GM12878 (cell line): ENCODE measurements at regions not wholly inside any gene's neighbourhood (a gene's known extent, or its start where the extent isn't known, plus 50 kb on each side); places are given as distances from the start of the nearest gene placed in this dataset.

Experiments
- ATAC-seq: fragments of 200-7000 bp; cut with Tn5 transposase; 3 replicates; pipeline ENCODE4 v1.9.1; 2020; ENCODE audit warnings: mild to moderate bottlenecking, moderate library complexity
- BruUV-seq: library from RNA; stranded (reverse); fragments of 400-500 nt; replicated peaks from 2 replicates; lab custom pipeline; 2021; lab: Mats Ljungman, UMichigan
- CTCF ChIA-PET: fragments of 300-600 bp; sonication (Branson Sonifier 250); formaldehyde crosslinking; extraction: SDS; loops from one replicate; lab custom pipeline; 2021; ENCODE audit warnings: inconsistent platforms; lab: Yijun Ruan, JAX
- POLR2A ChIA-PET: fragments of 350-600 bp; formaldehyde crosslinking; extraction: SDS; loops from one replicate; lab custom pipeline; 2021; ENCODE audit warnings: inconsistent platforms; lab: Charles Lee
- RAD21 ChIA-PET: fragments of 300-600 bp; sonication (Branson Sonifier 250); formaldehyde crosslinking; loops from one replicate; lab custom pipeline; 2023; ENCODE audit warnings: antibody characterized with exemption; ENCODE audit not compliant: unreplicated experiment; lab: Charles Lee
- SMC1A ChIA-PET: fragments of 300-600 bp; sonication (Branson Sonifier 250); formaldehyde crosslinking; loops from one replicate; lab custom pipeline; 2023; ENCODE audit not compliant: unreplicated experiment, uncharacterized antibody; lab: Charles Lee
- DNase-seq: peaks from one replicate; pipeline ENCODE4 v3.0.0-alpha.2; 2011; ENCODE audit warnings: low read depth, low spot score
- FAIRE-seq: peaks from 3 replicates; lab custom pipeline; 2011; peaks lifted over from hg19 to GRCh38; lab: Jason Lieb, UNC
- H2AFZ ChIP-seq: 2 replicates; pipeline ENCODE4 v1.6.0; 2011; ENCODE audit warnings: low read depth, low read length, control low read depth; ENCODE audit not compliant: control insufficient read depth
- H3K27ac ChIP-seq: 2 replicates; pipeline ENCODE4 v1.5.1; 2011; ENCODE audit warnings: control low read depth; ENCODE audit not compliant: control insufficient read depth, insufficient read depth
- H3K27me3 ChIP-seq, 2 experiments: replicated peaks in 1 of 2; 2 replicates each; pipeline versions ENCODE4 v1.6.0 to v1.6.1; 2011; ENCODE audit warnings: low read length in 1 of 2; ENCODE audit not compliant: control insufficient read depth in 2 of 2, insufficient read depth in 2 of 2
- H3K36me3 ChIP-seq, 2 experiments: 2 replicates each; pipeline ENCODE4 v1.5.1; 2011; ENCODE audit warnings: low read length in 1 of 2; ENCODE audit not compliant: control insufficient read depth in 2 of 2, insufficient read depth in 2 of 2
- H3K4me1 ChIP-seq: 2 replicates; pipeline ENCODE4 v1.6.1; 2011; ENCODE audit warnings: mild to moderate bottlenecking, low read length, moderate library complexity, mixed read lengths; ENCODE audit not compliant: control insufficient read depth, insufficient read depth
- H3K4me2 ChIP-seq: 2 replicates; pipeline ENCODE4 v1.6.0; 2011; ENCODE audit warnings: control low read depth; ENCODE audit not compliant: control insufficient read depth, insufficient read depth
- H3K4me3 ChIP-seq: fragments of 200-600 bp; sonication (generic); 2 replicates; pipeline ENCODE4 v1.5.1; 2016
- H3K79me2 ChIP-seq: 2 replicates; pipeline ENCODE4 v1.6.0; 2011; ENCODE audit warnings: low read length; ENCODE audit not compliant: control insufficient read depth, insufficient read depth
- H3K9ac ChIP-seq: 2 replicates; pipeline ENCODE4 v1.8.0; 2011; ENCODE audit warnings: low read length, control low read depth, mixed read lengths; ENCODE audit not compliant: control insufficient read depth, insufficient read depth
- H3K9me3 ChIP-seq: replicated peaks from 3 replicates; pipeline ENCODE4 v1.5.1; 2011; ENCODE audit warnings: mild to moderate bottlenecking, low read length; ENCODE audit not compliant: control insufficient read depth, insufficient read depth
- H4K20me1 ChIP-seq: 2 replicates; pipeline ENCODE4 v1.6.0; 2011; ENCODE audit not compliant: control insufficient read depth, insufficient read depth
- CHD1 ChIP-seq: IDR thresholded peaks from 2 replicates; pipeline ENCODE4 v1.6.1; 2012; ENCODE audit warnings: low read depth, low read length, improper control_type of control experiment
- FOXM1 ChIP-seq: IDR thresholded peaks from 2 replicates; pipeline ENCODE4 v1.6.1; 2012; ENCODE audit warnings: low read depth, mild to moderate bottlenecking, inconsistent platforms, low read length, moderate library complexity
- POLR2AphosphoS2 ChIP-seq: IDR thresholded peaks from 2 replicates; pipeline ENCODE4 v1.6.1; 2011; ENCODE audit warnings: low read depth, mild to moderate bottlenecking, low read length, improper control_type of control experiment, moderate library complexity
- SUZ12 ChIP-seq: fragments of 200-600 bp; sonication (generic); IDR thresholded peaks from one replicate; pipeline ENCODE4 v1.6.1; 2018; ENCODE audit warnings: antibody characterized with exemption, mild to moderate bottlenecking; ENCODE audit not compliant: unreplicated experiment
- TARDBP ChIP-seq: IDR thresholded peaks from 2 replicates; pipeline ENCODE4 v1.6.1; 2016; ENCODE audit warnings: borderline replicate concordance
- ZNF24 ChIP-seq: fragments of 450-650 bp; IDR thresholded peaks from 2 replicates; pipeline ENCODE4 v1.6.1; 2017; ENCODE audit warnings: antibody characterized with exemption, mild to moderate bottlenecking
- WGBS: methylation state at CpG from one replicate; pipeline ENCODE4 v1.1.6; 2016; ENCODE audit warnings: low lambda C conversion rate; ENCODE audit not compliant: insufficient replicate concordance, insufficient coverage; ENCODE audit errors: missing lambda C conversion rate; 5-methylcytosine and 5-hydroxymethylcytosine counted together
- in situ Hi-C: fragments of 300-500 bp; cut with MboI; formaldehyde crosslinking; loops from 9 replicates; pipeline ENCODE4 v1.14.3; 2018; ENCODE audit warnings: mixed read lengths
- intact Hi-C: fragments of 100-400 bp; cut with micrococcal nuclease; formaldehyde crosslinking; loops from one replicate; pipeline ENCODE4 v1.14.2; 2022; ENCODE audit not compliant: unreplicated experiment
- TF ChIP-seq, protein P1 (sequence below): fragments of 450-650 bp; formaldehyde crosslinking; IDR thresholded peaks from 2 replicates; pipeline ENCODE4 v1.4.0; 2022; ENCODE audit warnings: mild to moderate bottlenecking, moderate library complexity

DNA sequence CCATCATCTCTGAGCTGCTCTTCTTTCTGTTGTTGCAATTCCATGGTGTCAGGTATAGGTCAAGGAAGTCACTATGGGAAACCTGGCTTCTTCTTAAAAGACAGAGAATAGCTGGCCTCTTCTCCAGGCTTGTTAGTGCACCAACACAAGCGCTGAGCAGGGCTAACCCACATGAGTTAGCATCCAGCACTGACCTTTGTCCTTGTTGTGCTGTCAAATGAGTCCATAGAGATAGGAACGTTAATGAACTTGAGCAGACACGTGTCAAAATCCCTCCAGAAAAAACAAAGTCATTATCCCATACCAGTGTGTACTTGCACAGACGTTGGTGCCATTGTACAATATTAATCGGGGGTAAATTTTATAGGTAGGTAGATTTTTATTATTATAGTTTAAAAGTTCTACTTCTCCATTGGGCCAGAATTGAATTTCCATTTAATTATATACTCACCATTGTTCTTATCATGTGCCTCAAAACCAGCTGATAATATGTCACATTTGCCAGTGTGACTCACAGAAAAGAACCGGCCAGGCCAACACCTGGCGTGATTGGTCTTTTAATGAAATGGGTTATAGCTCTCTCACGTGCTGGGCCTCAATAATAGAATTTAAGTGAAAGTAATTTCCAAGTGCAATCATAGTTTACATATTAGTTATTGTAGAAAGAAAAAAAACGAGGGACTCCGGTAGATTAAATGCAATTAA lies 468.8 kb upstream of the MGMT start:
- H3K27ac ChIP-seq = no peak overlapping the region
- H3K36me3 ChIP-seq = no peaks in the 10 kb centered on the region
- intact Hi-C loops = no loop called here
- no peaks in the 10 kb centered on the region for H4K20me1 ChIP-seq
- WGBS = 34% methylated on average over 10 of the region's 10 CpGs
- H3K9me3 ChIP-seq = no peaks in the 10 kb centered on the region
- no peak for FAIRE-seq
- RAD21 ChIA-PET = no interaction called here
- H3K4me2 ChIP-seq = no peak overlapping the region
- BruUV-seq = no TSS peak
- in situ Hi-C loops = no loop called here
- no peaks in the 10 kb centered on the region for H3K4me1 ChIP-seq
- H3K9ac ChIP-seq = no peak overlapping the region
- no peak overlapping the region for H2AFZ ChIP-seq
- no peaks in the 10 kb centered on the region for H3K79me2 ChIP-seq
- POLR2A ChIA-PET = no interaction called here
- no peak for DNase-seq
- TF ChIP-seq ZNF24 (no peak), CHD1 (no peak), FOXM1 (no peak), SUZ12 (no peak), POLR2AphosphoS2 (no peak)
- TF ChIP-seq, all 136 proteins: peak for 0
- ATAC-seq = no peak
- CTCF ChIA-PET = no interaction called here
- no peaks in the 10 kb centered on the region for H3K27me3 ChIP-seq
- SMC1A ChIA-PET = no interaction called here
- no peak overlapping the region for H3K4me3 ChIP-seq

DNA sequence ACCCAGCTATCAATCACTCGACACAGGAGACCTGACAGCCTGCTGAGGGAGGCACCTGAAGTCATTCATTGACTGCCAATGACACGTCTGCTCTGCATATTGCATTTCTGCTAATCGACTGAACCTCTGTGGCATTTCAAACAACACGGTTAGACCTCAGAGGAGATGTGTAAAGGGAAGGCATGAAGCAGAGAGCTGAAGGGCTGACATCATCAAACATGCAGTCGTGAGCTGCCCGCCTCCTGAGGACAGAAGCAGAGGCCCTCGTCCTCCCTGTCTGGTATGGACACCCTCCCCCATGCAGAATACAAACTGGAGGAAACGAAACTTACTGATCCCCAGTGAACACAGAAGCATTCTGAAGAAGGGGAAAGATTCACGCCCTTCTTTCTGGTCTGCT lies 462.6 kb upstream of the MGMT start:
- BruUV-seq = no TSS peak
- ChIA-PET RAD21 (no interaction called here), SMC1A (no interaction called here)
- H3K9me3 ChIP-seq = no peaks in the 10 kb centered on the region
- TF ChIP-seq, protein P1, sequence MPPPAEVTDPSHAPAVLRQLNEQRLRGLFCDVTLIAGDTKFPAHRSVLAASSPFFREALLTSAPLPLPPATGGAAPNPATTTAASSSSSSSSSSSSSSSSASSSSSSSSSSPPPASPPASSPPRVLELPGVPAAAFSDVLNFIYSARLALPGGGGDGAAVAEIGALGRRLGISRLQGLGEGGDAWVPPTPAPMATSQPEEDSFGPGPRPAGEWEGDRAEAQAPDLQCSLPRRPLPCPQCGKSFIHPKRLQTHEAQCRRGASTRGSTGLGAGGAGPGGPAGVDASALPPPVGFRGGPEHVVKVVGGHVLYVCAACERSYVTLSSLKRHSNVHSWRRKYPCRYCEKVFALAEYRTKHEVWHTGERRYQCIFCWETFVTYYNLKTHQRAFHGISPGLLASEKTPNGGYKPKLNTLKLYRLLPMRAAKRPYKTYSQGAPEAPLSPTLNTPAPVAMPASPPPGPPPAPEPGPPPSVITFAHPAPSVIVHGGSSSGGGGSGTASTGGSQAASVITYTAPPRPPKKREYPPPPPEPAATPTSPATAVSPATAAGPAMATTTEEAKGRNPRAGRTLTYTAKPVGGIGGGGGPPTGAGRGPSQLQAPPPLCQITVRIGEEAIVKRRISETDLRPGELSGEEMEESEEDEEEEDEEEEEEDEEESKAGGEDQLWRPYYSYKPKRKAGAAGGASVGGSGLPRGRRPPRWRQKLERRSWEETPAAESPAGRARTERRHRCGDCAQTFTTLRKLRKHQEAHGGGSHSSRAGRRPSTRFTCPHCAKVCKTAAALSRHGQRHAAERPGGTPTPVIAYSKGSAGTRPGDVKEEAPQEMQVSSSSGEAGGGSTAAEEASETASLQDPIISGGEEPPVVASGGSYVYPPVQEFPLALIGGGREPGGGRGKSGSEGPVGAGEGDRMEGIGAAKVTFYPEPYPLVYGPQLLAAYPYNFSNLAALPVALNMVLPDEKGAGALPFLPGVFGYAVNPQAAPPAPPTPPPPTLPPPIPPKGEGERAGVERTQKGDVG = no peak
- no peak for TF ChIP-seq TARDBP
- TF ChIP-seq, all 136 proteins: peak for 0
- 27% methylated on average over 9 of the region's 9 CpGs for WGBS
- in situ Hi-C loops (no loop called here), intact Hi-C loops (no loop called here)
- Histone ChIP-seq H3K4me2 (no peak overlapping the region), H4K20me1 (no peaks in the 10 kb centered on the region), H3K9ac (no peak overlapping the region), H3K79me2 (no peaks in the 10 kb centered on the region), H2AFZ (no peak overlapping the region), H3K27ac (no peak overlapping the region), H3K36me3 (no peaks in the 10 kb centered on the region), H3K27me3 (no peaks in the 10 kb centered on the region), H3K4me1 (no peaks in the 10 kb centered on the region), H3K4me3 (no peak overlapping the region)
- ATAC-seq (no peak), DNase-seq (no peak), FAIRE-seq (no peak)
- ChIA-PET POLR2A (no interaction called here), CTCF (no interaction called here)
